HepG2 (cell line): ENCODE measurements at regions not wholly inside any gene's neighbourhood (a gene's known extent, or its start where the extent isn't known, plus 50 kb on each side); places are given as distances from the start of the nearest gene placed in this dataset.

Source experiments
- CC2D1A ChIP-seq: sonication (generic); formaldehyde crosslinking; IDR thresholded peaks from 2 replicates; pipeline ENCODE4 v1.8.1; 2023; ENCODE audit warnings: mild to moderate bottlenecking, missing genetic modification reagents
- EHMT2 ChIP-seq: fragments of 200-600 bp; sonication (generic); IDR thresholded peaks from 2 replicates; pipeline ENCODE4 v1.7.0; 2017; ENCODE audit warnings: antibody characterized with exemption, low read depth, low read length, borderline replicate concordance
- FOXA3 ChIP-seq: IDR thresholded peaks from 2 replicates; pipeline ENCODE4 v1.6.1; 2016; ENCODE audit warnings: missing genetic modification reagents, missing compliant biosample characterization
- GATAD2A ChIP-seq: IDR thresholded peaks from 2 replicates; pipeline ENCODE4 v1.6.1; 2016
- HOXA5 ChIP-seq: sonication (generic); formaldehyde crosslinking; IDR thresholded peaks from 2 replicates; pipeline ENCODE4 v1.4.0; 2020; ENCODE audit warnings: missing genetic modification reagents
- KDM6A ChIP-seq: IDR thresholded peaks from 2 replicates; pipeline ENCODE4 v1.6.1; 2016; ENCODE audit warnings: low read depth
- NR2F2 ChIP-seq: IDR thresholded peaks from 2 replicates; pipeline ENCODE4 v1.6.1; 2012; ENCODE audit warnings: low read depth, inconsistent platforms, borderline replicate concordance
- NR2F6 ChIP-seq, 2 experiments: IDR thresholded peaks; 2 replicates each; pipeline ENCODE4 v1.6.1; 2016; ENCODE audit warnings: antibody characterized with exemption in 1 of 2, mild to moderate bottlenecking in 1 of 2
- PHF21A ChIP-seq: sonication (generic); formaldehyde crosslinking; IDR thresholded peaks from 2 replicates; pipeline ENCODE4 v1.5.0; 2020; ENCODE audit warnings: mild to moderate bottlenecking, missing genetic modification reagents
- PITX1 ChIP-seq: sonication (generic); formaldehyde crosslinking; IDR thresholded peaks from 2 replicates; pipeline ENCODE4 v1.5.1; 2020; ENCODE audit warnings: mild to moderate bottlenecking, missing genetic modification reagents
- RBAK ChIP-seq: sonication (generic); formaldehyde crosslinking; IDR thresholded peaks from 2 replicates; pipeline ENCODE4 v1.5.1; 2020; ENCODE audit warnings: mild to moderate bottlenecking, missing genetic modification reagents
- SOX13 ChIP-seq, 3 experiments: fragments of 450-650 bp in 1 of 3; sonication (generic) in 1 of 3; formaldehyde crosslinking in 1 of 3; IDR thresholded peaks in 2 of 3; conservative IDR thresholded peaks in 1 of 3; 2 replicates each; pipeline versions ENCODE4 v1.5.0 to v1.6.1; 2016 to 2020; ENCODE audit warnings: antibody characterized with exemption in 1 of 3, mild to moderate bottlenecking in 1 of 3, missing compliant biosample characterization in 1 of 3, missing genetic modification reagents in 1 of 3, moderate library complexity in 1 of 3
- TCF7 ChIP-seq: sonication (generic); IDR thresholded peaks from 2 replicates; pipeline ENCODE4 v1.6.1; 2016; ENCODE audit warnings: antibody characterized with exemption, low read depth
- TFE3 ChIP-seq: IDR thresholded peaks from 2 replicates; pipeline ENCODE4 v1.6.1; 2016
- ZNF317 ChIP-seq: sonication (generic); formaldehyde crosslinking; IDR thresholded peaks from 2 replicates; pipeline ENCODE4 v1.5.0; 2020; ENCODE audit warnings: mild to moderate bottlenecking, missing genetic modification reagents
- ZNF563 ChIP-seq: sonication (generic); formaldehyde crosslinking; IDR thresholded peaks from 2 replicates; pipeline ENCODE4 v1.8.0; 2022; ENCODE audit warnings: mild to moderate bottlenecking, moderate library complexity, missing genetic modification reagents
- ZNF614 ChIP-seq: IDR thresholded peaks from 2 replicates; pipeline ENCODE4 v1.6.1; 2018; ENCODE audit warnings: missing biosample characterization, missing genetic modification reagents, inconsistent platforms, borderline replicate concordance
- ZNF670 ChIP-seq: sonication (generic); formaldehyde crosslinking; IDR thresholded peaks from 2 replicates; pipeline ENCODE4 v1.8.0; 2022; ENCODE audit warnings: mild to moderate bottlenecking, missing genetic modification reagents, borderline replicate concordance
- TF ChIP-seq, protein P1 (sequence below): sonication (generic); formaldehyde crosslinking; IDR thresholded peaks from 2 replicates; pipeline ENCODE4 v1.4.0; 2020; ENCODE audit warnings: missing genetic modification reagents
- TF ChIP-seq, protein P2 (sequence below): sonication (generic); formaldehyde crosslinking; IDR thresholded peaks from 2 replicates; pipeline ENCODE4 v1.5.1; 2020; ENCODE audit warnings: mild to moderate bottlenecking, missing genetic modification reagents, borderline replicate concordance

GRCh38 chr1:222466150-222466865 lies 81.6 kb downstream of the HHIPL2 start (continued):
- TF ChIP-seq, protein P1, sequence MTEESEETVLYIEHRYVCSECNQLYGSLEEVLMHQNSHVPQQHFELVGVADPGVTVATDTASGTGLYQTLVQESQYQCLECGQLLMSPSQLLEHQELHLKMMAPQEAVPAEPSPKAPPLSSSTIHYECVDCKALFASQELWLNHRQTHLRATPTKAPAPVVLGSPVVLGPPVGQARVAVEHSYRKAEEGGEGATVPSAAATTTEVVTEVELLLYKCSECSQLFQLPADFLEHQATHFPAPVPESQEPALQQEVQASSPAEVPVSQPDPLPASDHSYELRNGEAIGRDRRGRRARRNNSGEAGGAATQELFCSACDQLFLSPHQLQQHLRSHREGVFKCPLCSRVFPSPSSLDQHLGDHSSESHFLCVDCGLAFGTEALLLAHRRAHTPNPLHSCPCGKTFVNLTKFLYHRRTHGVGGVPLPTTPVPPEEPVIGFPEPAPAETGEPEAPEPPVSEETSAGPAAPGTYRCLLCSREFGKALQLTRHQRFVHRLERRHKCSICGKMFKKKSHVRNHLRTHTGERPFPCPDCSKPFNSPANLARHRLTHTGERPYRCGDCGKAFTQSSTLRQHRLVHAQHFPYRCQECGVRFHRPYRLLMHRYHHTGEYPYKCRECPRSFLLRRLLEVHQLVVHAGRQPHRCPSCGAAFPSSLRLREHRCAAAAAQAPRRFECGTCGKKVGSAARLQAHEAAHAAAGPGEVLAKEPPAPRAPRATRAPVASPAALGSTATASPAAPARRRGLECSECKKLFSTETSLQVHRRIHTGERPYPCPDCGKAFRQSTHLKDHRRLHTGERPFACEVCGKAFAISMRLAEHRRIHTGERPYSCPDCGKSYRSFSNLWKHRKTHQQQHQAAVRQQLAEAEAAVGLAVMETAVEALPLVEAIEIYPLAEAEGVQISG (CRISPR knock-in tag) = no peak
- TF ChIP-seq PHF21A (CRISPR knock-in tag) = no peak
- no peak for TF ChIP-seq SOX13 (IDR thresholded peaks at IDR 0.05)
- TF ChIP-seq SOX13 (CRISPR knock-in tag; conservative IDR thresholded peaks at IDR 0.05 in 1 of 2, IDR thresholded peaks at IDR 0.05 in 1 of 2) = peak in 1 of 2 experiments; percentile 51; a peak in 1 of 4 replicates
- peak; percentile 99 for TF ChIP-seq RBAK (CRISPR knock-in tag)
- TF ChIP-seq NR2F6 (IDR thresholded peaks at IDR 0.05) = peak; percentile 38; the same call in 1 of the 2 replicates
- TF ChIP-seq NR2F6 (CRISPR knock-in tag; IDR thresholded peaks at IDR 0.05) = peak; percentile 40; the same call in 1 of the 2 replicates
- TF ChIP-seq ZNF317 = no peak
- peak; percentile 71; the same call in 1 of the 2 replicates for TF ChIP-seq KDM6A
- peak; percentile 70; the same call in 1 of the 2 replicates for TF ChIP-seq ZNF614 (CRISPR knock-in tag)
- TF ChIP-seq ZNF563 (CRISPR knock-in tag) = no peak
- TF ChIP-seq FOXA3 = peak; percentile 77
- TF ChIP-seq GATAD2A (CRISPR knock-in tag) = peak; percentile 64
- TF ChIP-seq EHMT2 = no peak
- TF ChIP-seq PITX1 (CRISPR knock-in tag) = 0 out of 2 replicates have a peak, but pooled peaks have one; percentile 14
- no peak for TF ChIP-seq HOXA5 (CRISPR knock-in tag)
- no peak for TF ChIP-seq CC2D1A (CRISPR knock-in tag)
- 0 out of 2 replicates have a peak, but pooled peaks have one; percentile 61 for TF ChIP-seq ZNF670 (CRISPR knock-in tag)
- peak; percentile 90 for TF ChIP-seq TCF7
- 0 out of 2 replicates have a peak, but pooled peaks have one; percentile 13 for TF ChIP-seq TFE3 (CRISPR knock-in tag)
- TF ChIP-seq, protein P2, sequence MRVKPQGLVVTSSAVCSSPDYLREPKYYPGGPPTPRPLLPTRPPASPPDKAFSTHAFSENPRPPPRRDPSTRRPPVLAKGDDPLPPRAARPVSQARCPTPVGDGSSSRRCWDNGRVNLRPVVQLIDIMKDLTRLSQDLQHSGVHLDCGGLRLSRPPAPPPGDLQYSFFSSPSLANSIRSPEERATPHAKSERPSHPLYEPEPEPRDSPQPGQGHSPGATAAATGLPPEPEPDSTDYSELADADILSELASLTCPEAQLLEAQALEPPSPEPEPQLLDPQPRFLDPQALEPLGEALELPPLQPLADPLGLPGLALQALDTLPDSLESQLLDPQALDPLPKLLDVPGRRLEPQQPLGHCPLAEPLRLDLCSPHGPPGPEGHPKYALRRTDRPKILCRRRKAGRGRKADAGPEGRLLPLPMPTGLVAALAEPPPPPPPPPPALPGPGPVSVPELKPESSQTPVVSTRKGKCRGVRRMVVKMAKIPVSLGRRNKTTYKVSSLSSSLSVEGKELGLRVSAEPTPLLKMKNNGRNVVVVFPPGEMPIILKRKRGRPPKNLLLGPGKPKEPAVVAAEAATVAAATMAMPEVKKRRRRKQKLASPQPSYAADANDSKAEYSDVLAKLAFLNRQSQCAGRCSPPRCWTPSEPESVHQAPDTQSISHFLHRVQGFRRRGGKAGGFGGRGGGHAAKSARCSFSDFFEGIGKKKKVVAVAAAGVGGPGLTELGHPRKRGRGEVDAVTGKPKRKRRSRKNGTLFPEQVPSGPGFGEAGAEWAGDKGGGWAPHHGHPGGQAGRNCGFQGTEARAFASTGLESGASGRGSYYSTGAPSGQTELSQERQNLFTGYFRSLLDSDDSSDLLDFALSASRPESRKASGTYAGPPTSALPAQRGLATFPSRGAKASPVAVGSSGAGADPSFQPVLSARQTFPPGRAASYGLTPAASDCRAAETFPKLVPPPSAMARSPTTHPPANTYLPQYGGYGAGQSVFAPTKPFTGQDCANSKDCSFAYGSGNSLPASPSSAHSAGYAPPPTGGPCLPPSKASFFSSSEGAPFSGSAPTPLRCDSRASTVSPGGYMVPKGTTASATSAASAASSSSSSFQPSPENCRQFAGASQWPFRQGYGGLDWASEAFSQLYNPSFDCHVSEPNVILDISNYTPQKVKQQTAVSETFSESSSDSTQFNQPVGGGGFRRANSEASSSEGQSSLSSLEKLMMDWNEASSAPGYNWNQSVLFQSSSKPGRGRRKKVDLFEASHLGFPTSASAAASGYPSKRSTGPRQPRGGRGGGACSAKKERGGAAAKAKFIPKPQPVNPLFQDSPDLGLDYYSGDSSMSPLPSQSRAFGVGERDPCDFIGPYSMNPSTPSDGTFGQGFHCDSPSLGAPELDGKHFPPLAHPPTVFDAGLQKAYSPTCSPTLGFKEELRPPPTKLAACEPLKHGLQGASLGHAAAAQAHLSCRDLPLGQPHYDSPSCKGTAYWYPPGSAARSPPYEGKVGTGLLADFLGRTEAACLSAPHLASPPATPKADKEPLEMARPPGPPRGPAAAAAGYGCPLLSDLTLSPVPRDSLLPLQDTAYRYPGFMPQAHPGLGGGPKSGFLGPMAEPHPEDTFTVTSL = 0 out of 2 replicates have a peak, but pooled peaks have one; percentile 56
- no peak for TF ChIP-seq NR2F2
